Kidney epithelial cell (primary cell): ENCODE measurements at regions not wholly inside any gene's neighbourhood (a gene's known extent, or its start where the extent isn't known, plus 50 kb on each side); places are given as distances from the start of the nearest gene placed in this dataset.
"Not testable (repeated sequence)": the region's sequence is repeated elsewhere in the genome, so short reads cannot be mapped to it uniquely, and the experiment has no call there.

Experiments used
- DNase-seq: peaks from one replicate; pipeline ENCODE4 v3.0.0-alpha.2; 2010; ENCODE audit warnings: low read depth
- H3K27me3 ChIP-seq: 2 replicates; pipeline ENCODE4 v1.6.0; 2011; ENCODE audit warnings: low read length; ENCODE audit not compliant: control insufficient read depth, insufficient read depth
- H3K36me3 ChIP-seq: 2 replicates; pipeline ENCODE4 v1.5.1; 2011; ENCODE audit warnings: low read length; ENCODE audit not compliant: control insufficient read depth, insufficient read depth
- H3K4me3 ChIP-seq: 2 replicates; pipeline ENCODE4 v1.5.1; 2011; ENCODE audit warnings: low read depth, mild to moderate bottlenecking, control low read depth, low read length
- TF ChIP-seq, protein P1 (sequence below): IDR thresholded peaks from 2 replicates; pipeline ENCODE4 v1.5.1; 2011; ENCODE audit warnings: mild to moderate bottlenecking, moderate library complexity, low read length, control low read depth, inconsistent platforms; ENCODE audit not compliant: insufficient read depth, poor library complexity, severe bottlenecking

DNA sequence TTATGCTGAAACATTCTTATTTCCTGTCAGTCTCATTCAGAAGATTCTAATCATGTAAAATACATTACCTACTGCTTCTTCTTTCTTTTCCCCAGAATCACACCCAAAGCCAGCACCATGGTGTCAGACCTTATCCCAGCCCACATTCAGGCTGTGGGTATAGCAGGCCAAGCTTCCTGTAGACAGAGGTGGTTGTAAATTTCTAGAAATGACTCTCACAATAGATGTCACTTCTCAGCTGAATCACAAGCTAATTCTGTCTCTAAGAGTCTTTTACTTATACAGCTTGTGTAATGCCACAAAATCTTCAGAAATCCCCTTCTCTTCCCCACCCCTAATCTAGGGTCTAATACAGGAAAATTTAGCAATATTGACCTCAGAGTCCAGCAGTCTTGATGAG, 239.6 kb downstream of the PARM1 start:
- no peaks in the 10 kb centered on the region for H3K27me3 ChIP-seq
- no peak overlapping the region for H3K4me3 ChIP-seq
- no peak for DNase-seq
- TF ChIP-seq, protein P1, sequence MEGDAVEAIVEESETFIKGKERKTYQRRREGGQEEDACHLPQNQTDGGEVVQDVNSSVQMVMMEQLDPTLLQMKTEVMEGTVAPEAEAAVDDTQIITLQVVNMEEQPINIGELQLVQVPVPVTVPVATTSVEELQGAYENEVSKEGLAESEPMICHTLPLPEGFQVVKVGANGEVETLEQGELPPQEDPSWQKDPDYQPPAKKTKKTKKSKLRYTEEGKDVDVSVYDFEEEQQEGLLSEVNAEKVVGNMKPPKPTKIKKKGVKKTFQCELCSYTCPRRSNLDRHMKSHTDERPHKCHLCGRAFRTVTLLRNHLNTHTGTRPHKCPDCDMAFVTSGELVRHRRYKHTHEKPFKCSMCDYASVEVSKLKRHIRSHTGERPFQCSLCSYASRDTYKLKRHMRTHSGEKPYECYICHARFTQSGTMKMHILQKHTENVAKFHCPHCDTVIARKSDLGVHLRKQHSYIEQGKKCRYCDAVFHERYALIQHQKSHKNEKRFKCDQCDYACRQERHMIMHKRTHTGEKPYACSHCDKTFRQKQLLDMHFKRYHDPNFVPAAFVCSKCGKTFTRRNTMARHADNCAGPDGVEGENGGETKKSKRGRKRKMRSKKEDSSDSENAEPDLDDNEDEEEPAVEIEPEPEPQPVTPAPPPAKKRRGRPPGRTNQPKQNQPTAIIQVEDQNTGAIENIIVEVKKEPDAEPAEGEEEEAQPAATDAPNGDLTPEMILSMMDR: no peak
- no peaks in the 10 kb centered on the region for H3K36me3 ChIP-seq

- H3K27me3 ChIP-seq: no peaks in the 10 kb centered on the region
- no peak overlapping the region for H3K4me3 ChIP-seq
- TF ChIP-seq, protein P1: no peak
- H3K36me3 ChIP-seq: no peaks in the 10 kb centered on the region
- DNase-seq: no peak
These were observed 236.5 kb downstream of the PARM1 start for GRCh38 chr4:75169427-75169826.

DNA sequence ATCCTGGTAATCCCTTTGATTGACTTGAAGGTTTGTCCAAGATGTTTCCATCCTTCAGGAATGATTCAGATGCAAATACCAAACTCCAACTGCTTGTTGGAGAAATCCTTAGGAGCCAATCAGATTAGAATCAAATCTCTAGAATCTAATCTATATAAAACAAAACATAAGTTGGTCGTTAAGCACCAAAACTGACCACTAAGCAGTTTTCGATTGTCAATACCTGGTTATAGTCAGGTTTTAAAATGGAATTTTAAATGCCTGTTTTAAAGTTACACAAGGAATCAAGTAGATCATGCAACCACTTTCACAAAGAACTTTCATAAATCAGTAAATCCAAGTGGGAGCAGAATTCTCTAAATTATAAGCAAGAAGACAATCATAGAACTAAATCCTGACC, 236.1 kb downstream of the PARM1 start:
- DNase-seq: no peak
- Histone ChIP-seq H3K4me3 (no peak overlapping the region), H3K36me3 (no peaks in the 10 kb centered on the region), H3K27me3 (no peaks in the 10 kb centered on the region)
- TF ChIP-seq, protein P1: no peak

GRCh38 chr4:75168548-75168947, 235.6 kb downstream of the PARM1 start:
- no peak for DNase-seq
- TF ChIP-seq, protein P1: no peak
- Histone ChIP-seq H3K4me3 (no peak overlapping the region), H3K27me3 (no peaks in the 10 kb centered on the region), H3K36me3 (no peaks in the 10 kb centered on the region)

DNA sequence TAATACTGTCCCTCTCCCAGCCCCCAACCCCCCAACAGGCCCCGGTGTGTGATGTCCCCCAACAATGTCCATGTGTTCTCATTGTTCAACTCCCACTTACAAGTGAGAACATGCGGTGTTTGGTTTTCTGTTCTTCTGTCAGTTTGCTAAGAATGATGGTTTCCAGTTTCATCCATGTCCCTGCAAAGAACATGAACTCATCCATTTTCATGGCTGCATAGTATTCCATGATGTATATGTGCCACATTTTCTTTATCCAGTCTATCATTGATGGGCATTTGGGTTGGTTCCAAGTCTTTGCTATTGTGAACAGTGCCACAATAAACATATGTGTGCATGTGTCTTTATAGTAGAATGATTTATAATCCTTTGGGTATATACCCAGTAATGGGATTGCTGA, 232.2 kb downstream of the PARM1 start:
- H3K27me3 ChIP-seq, DNase-seq, H3K4me3 ChIP-seq, H3K36me3 ChIP-seq: not testable (repeated sequence)

DNA sequence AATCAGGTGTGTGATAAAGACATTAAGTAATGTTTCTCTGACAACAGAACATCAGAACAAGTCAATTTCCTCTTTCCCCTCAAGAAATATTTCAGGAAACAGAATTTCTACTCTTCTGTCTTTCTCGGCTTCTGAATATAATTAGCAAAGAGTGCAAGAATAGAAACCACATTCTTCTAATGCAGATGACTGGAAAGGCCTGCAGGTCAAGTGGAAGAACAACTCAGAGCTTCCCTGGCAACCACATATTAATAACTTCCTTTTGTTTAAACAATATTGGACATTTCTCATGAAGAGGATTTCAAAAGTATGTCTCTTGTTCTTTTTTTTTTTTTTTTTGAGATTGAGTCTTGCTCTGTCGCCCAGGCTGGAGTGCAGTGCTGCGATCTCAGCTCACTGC, 225.5 kb downstream of the PARM1 start:
- Histone ChIP-seq H3K27me3 (no peaks in the 10 kb centered on the region), H3K36me3 (no peaks in the 10 kb centered on the region), H3K4me3 (no peak overlapping the region)
- DNase-seq: no peak
- TF ChIP-seq, protein P1: no peak

DNA sequence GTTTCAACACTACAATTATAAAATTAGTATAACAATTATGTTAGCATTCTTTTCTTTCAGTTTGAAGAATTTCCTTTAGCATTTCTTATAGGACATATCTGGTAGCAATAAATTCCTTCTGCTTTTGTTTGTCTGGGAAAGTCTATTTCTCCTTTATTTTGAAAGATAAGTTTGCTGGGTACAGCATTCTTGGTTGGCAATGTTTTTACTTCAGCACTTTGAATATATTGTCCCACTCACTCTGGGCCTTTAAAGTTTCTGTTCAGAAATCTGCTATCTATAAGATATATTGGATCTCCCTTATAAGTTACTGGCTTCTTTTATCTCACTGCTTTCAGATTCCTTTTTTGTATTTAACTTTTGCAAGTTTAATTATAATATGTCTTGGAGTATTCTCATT, 222.1 kb downstream of the PARM1 start:
- TF ChIP-seq, protein P1: no peak

More for the DNA sequence above, 222.1 kb downstream of the PARM1 start:
- H3K4me3 ChIP-seq: no peak overlapping the region
- no peak for DNase-seq
- no peaks in the 10 kb centered on the region for H3K36me3 ChIP-seq
- H3K27me3 ChIP-seq: no peaks in the 10 kb centered on the region
